ENCODE measurements at regions not wholly inside any gene's neighbourhood (a gene's known extent, or its start where the extent isn't known, plus 50 kb on each side); places are given as distances from the start of the nearest gene placed in this dataset.

- BruUV-seq (replicated peaks): no TSS peak
- POLR2A ChIA-PET (ENCODE audit: unreplicated experiment): no interaction called here
- no peaks in the 10 kb centered on the region for H4K20me1 ChIP-seq (ENCODE audit: insufficient read depth)
- H3K27me3 ChIP-seq (ENCODE audit: insufficient read depth, low read depth): no peaks in the 10 kb centered on the region
- H3K36me3 ChIP-seq (ENCODE audit: low read depth): no peaks in the 10 kb centered on the region
- no peaks in the 10 kb centered on the region for H3F3A ChIP-seq (ENCODE audit: insufficient read depth, low read depth)
- no peaks in the 10 kb centered on the region for H3K79me2 ChIP-seq (ENCODE audit: low read depth)
- H3K9me3 ChIP-seq (ENCODE audit: insufficient read depth, low read depth): no peaks in the 10 kb centered on the region; the same call in 1 of the 2 replicates
- CTCF ChIA-PET: no interaction called here
- TF ChIP-seq CTCF (conservative IDR thresholded peaks at IDR 0.05): no peak
- TF ChIP-seq EZH2 (IDR thresholded peaks at IDR 0.05; ENCODE audit: low read depth): no peak
- no peak overlapping the region for H2AFZ ChIP-seq
- no peak overlapping the region for H3K4me3 ChIP-seq
- no peaks in the 10 kb centered on the region for H3K9me2 ChIP-seq (ENCODE audit: insufficient read depth)
- intact Hi-C loops (cut with micrococcal nuclease; ENCODE audit: unreplicated experiment): no loop called here
- no peaks in the 10 kb centered on the region for H3K4me1 ChIP-seq (replicated peaks; ENCODE audit: insufficient read depth)
- DNase-seq: no peak
- no peak overlapping the region for H3K4me2 ChIP-seq
- H3K27ac ChIP-seq: no peak overlapping the region
Observed at GRCh38 chr6:45795678-45796077, 220.0 kb downstream of the CLIC5 start.

DNA sequence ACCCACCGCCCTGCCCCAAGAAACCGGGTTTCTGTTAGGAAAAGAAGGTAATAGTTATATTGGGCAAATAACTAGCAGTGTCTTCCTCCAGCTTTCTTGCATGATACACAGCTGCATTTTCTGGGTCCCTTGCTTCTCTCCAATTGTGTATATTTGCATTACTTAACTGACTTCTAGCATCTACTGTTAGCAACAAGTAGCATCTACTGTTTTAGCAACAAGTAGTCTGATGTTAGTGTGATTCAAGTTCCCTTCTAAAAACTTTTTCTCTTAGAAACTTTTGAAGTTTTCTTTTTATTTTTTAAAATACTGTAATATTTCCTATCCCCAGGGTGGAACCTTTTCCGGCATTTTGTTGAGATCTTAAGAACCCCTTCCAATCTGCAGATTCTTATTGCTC is 221.2 kb downstream of the CLIC5 start:
- Histone ChIP-seq H3K4me1 (replicated peaks; ENCODE audit: insufficient read depth) (no peaks in the 10 kb centered on the region), H3K9me3 (ENCODE audit: insufficient read depth, low read depth) (no peaks in the 10 kb centered on the region), H3K27ac (no peak overlapping the region), H3K4me3 (no peak overlapping the region), H3K79me2 (ENCODE audit: low read depth) (no peaks in the 10 kb centered on the region), H2AFZ (no peak overlapping the region), H3F3A (ENCODE audit: insufficient read depth, low read depth) (no peaks in the 10 kb centered on the region), H3K9me2 (ENCODE audit: insufficient read depth) (no peaks in the 10 kb centered on the region), H4K20me1 (ENCODE audit: insufficient read depth) (no peaks in the 10 kb centered on the region), H3K36me3 (ENCODE audit: low read depth) (no peaks in the 10 kb centered on the region), H3K4me2 (no peak overlapping the region), H3K27me3 (ENCODE audit: insufficient read depth, low read depth) (no peaks in the 10 kb centered on the region)
- BruUV-seq (replicated peaks): no TSS peak
- POLR2A ChIA-PET (ENCODE audit: unreplicated experiment): no interaction called here
- CTCF ChIA-PET: no interaction called here
- no peak for DNase-seq
- TF ChIP-seq CTCF (conservative IDR thresholded peaks at IDR 0.05): no peak
- TF ChIP-seq EZH2 (IDR thresholded peaks at IDR 0.05; ENCODE audit: low read depth): no peak
- intact Hi-C loops (cut with micrococcal nuclease; ENCODE audit: unreplicated experiment): no loop called here

GRCh38 chr6:45791211-45792168 is 224.2 kb downstream of the CLIC5 start:
- intact Hi-C loops (cut with micrococcal nuclease; ENCODE audit: unreplicated experiment): no loop called here
- Histone ChIP-seq H3K4me2 (no peak overlapping the region), H2AFZ (no peak overlapping the region), H3K79me2 (ENCODE audit: low read depth) (no peaks in the 10 kb centered on the region), H3K4me1 (replicated peaks; ENCODE audit: insufficient read depth) (no peaks in the 10 kb centered on the region), H3K9me3 (ENCODE audit: insufficient read depth, low read depth) (no peaks in the 10 kb centered on the region), H3K27me3 (ENCODE audit: insufficient read depth, low read depth) (no peaks in the 10 kb centered on the region), H4K20me1 (ENCODE audit: insufficient read depth) (no peaks in the 10 kb centered on the region), H3K4me3 (no peak overlapping the region), H3K36me3 (ENCODE audit: low read depth) (no peaks in the 10 kb centered on the region), H3K9me2 (ENCODE audit: insufficient read depth) (no peaks in the 10 kb centered on the region), H3K27ac (no peak overlapping the region), H3F3A (ENCODE audit: insufficient read depth, low read depth) (no peaks in the 10 kb centered on the region)
- ChIA-PET POLR2A (ENCODE audit: unreplicated experiment) (interaction anchor here (0.6 kb wide), 1 partner anchor 219 kb away, joined by 3 read pairs; no protein-coding TSS in a partner anchor), CTCF (no interaction called here)
- no TSS peak for BruUV-seq (replicated peaks)
- TF ChIP-seq CTCF (conservative IDR thresholded peaks at IDR 0.05) (no peak), EZH2 (IDR thresholded peaks at IDR 0.05; ENCODE audit: low read depth) (no peak)
- DNase-seq: peak; percentile 2 to 39

Data from PC-9 (cell line).